Stimulated activated naive CD8-positive, alpha-beta T cell treated with anti-CD3 and anti-CD28 coated beads, Interleukin-15, Interleukin-2, amounts not matched to agents 100 U/mL and 50 U/mL, for 24 hours (primary cell): ENCODE measurements at regions not wholly inside any gene's neighbourhood (a gene's known extent, or its start where the extent isn't known, plus 50 kb on each side); places are given as distances from the start of the nearest gene placed in this dataset.
"Not testable (repeated sequence)": the region's sequence is repeated elsewhere in the genome, so short reads cannot be mapped to it uniquely, and the experiment has no call there.

Experiments
- ATAC-seq: fragments of 150-1000 bp; cut with Tn5 transposase; one replicate; pipeline ENCODE4 v1.10.0; 2021
- DNase-seq: peaks from one replicate; pipeline ENCODE4 v3.0.0; 2021

DNA sequence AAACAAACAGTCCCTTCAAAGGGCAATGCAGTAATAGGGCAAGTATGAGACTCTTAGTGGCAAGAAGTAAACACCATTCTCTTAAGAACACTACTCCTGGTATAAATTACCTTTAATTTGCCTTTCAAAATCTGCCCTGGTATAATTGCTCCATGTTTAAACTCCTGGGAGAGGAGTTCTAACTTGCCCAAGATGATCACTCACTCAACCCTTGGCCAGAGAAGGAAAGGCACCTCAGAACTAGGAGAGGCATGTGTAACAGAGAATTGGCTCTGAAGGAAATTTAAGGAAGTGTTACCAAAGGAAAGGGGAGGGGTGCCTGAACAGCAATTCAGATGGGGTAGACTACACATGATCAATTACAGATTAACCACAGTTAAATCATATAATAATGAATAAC, 1173.6 kb upstream of the SORCS1 start:
- ATAC-seq (no peak), DNase-seq (no peak)

GRCh38 chr10:108336836-108337235, 1172.3 kb upstream of the SORCS1 start:
- DNase-seq (no peak), ATAC-seq (no peak)

DNA sequence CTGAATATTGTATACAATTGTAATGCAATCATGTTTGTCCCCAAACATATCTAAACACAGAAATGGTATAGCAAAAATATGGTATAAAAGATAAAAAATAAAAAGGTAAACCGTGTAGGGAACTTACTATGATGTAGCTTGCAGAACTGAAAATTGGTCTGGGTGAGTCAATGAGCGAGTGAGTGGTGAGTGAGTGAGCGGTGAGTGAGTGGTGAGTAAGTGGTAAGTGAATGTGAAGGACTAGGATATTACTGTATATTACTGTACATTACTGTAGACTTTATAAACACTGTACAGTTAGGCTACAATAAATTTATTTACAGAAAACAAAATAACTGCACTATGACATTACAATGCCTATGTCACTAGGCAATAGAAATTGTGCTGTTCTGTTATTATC, 1163.2 kb upstream of the SORCS1 start:
- DNase-seq (no peak), ATAC-seq (no peak)

GRCh38 chr10:108323274-108323798, 1158.8 kb upstream of the SORCS1 start:
- ATAC-seq (no peak), DNase-seq (no peak)

DNA sequence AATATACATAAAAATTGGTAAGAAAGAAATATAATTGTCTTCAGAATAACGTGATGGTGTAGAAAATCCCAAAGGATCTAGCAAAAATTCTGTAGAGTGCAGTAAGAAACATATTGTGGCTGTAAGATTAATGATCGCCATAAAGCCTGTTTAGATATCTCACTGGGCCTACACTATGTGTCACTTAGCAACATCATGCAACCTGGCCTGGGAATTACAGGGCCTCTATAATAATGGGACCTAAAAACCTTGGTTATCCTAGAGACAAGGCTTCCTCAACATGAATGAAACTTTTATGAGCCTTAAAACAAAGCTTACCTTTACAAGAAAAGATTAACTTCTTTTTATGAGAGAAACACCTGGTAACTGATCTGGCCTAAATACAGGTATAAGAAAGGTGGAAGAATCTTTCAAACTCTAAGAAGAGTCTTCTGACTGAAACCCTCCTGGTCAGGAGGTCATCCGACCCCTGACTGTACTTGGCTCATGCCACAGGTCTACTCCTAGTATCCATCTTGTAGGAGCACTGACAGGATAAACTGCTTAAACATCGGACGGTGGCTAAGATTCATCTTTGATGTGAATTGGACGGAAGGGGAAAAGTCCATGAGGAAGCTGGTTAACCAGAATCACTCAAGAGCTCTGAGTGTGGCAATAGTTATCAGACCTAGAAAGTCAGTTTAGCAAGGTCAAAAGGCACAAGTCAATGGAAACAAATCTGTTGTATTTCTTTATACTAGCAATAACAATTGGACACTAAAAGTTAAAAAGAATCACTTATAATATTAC, 1155.1 kb upstream of the SORCS1 start:
- ATAC-seq (no peak), DNase-seq (no peak)

GRCh38 chr10:108315636-108316035, 1151.1 kb upstream of the SORCS1 start:
- ATAC-seq, DNase-seq: not testable (repeated sequence)

GRCh38 chr10:108307925-108308312, 1143.4 kb upstream of the SORCS1 start:
- ATAC-seq (no peak), DNase-seq (no peak)

GRCh38 chr10:108307250-108307924, 1142.9 kb upstream of the SORCS1 start:
- ATAC-seq = no peak

GRCh38 chr10:108303149-108303548, 1138.6 kb upstream of the SORCS1 start:
- no peak for DNase-seq
- ATAC-seq = no peak

More at GRCh38 chr10:108307250-108307924, 1142.9 kb upstream of the SORCS1 start:
- no peak for DNase-seq

DNA sequence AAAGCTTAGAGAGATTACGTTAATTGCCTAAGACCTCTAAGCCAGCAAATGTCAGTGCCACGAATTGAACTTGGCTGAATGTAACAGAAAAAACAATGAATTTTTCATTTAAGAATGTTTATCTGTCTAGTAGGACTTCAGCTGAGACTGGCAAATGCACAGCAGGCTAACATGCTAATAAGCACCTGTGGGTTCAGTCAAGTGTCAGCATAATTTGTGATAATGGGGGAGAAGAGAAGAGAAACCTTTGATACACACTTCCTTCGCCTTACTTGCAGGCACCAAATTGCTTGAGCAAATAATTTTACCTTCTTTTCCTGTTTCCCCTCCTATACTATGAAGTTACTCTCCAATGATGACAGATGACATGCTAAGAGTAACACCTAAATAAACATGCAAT, 1136.5 kb upstream of the SORCS1 start:
- DNase-seq (no peak), ATAC-seq (no peak)

GRCh38 chr10:108290823-108291222, 1126.3 kb upstream of the SORCS1 start:
- ATAC-seq (no peak), DNase-seq (no peak)

GRCh38 chr10:108275895-108276685, 1111.6 kb upstream of the SORCS1 start:
- ATAC-seq = no peak
- no peak for DNase-seq

- ATAC-seq (no peak), DNase-seq (no peak)
Measured at GRCh38 chr10:108260383-108260906, 1095.9 kb upstream of the SORCS1 start.

- ATAC-seq = no peak
- no peak for DNase-seq
Measured at GRCh38 chr10:108254089-108254488, 1089.6 kb upstream of the SORCS1 start.

DNA sequence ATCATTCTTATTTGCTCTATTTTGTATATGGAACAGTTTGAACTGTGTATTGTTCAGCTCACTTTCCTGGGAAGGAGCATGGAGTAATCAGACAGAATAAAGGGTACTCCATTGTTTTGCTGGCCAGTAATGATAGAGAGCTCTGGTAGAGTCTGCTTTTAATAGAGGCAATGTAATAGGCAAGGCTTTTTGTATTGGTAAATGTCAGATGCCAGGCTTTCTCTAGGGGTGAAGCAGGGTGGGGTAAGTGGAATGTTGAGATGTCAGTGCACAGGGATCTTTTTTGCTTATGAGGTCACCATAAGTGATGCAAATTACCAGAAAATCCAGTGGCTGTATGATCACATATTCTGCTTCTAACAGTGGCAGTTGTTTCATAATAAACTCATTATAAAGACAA, 1088.3 kb upstream of the SORCS1 start:
- DNase-seq (no peak), ATAC-seq (no peak)

- DNase-seq (no peak), ATAC-seq (no peak)
Measured at GRCh38 chr10:108250936-108251620, 1086.6 kb upstream of the SORCS1 start.

- no peak for ATAC-seq
- DNase-seq = no peak
Measured at GRCh38 chr10:108249940-108250339, 1085.4 kb upstream of the SORCS1 start.

DNA sequence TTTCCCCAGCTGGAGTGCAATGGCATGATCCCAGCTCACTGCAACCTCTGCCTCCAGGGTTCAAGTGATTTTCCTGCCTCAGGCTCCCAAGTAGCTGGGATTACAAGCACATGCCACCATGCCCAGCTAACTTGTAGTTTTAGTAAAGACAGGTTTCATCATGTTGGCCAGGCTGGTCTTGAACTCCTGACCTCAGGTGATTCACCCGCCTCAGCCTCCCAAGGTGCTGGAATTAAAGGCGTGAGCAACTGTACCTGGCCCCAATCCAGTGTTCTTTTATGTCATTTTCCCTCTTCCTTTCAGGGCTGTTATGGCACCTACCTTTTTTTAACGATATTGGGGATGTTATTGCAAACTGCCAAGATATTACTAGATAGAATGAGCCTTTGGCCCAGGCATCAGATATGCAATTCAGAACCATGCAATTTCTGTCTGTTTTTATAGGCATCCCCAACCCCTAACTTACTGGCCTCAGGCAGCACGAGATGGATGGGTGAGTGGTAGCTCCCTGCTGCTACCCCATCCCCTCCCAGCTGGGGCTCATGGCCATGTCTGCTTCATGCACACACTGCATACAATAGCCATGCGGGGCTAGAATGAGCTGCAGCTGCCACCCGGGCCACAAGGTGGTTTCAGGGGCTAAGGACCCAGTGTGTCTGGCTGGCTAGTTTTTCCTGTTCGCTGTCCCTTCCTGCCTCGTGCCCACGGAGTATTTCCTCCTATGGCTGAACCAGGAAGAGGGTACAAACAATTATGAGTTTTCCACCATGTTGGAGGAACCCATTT, 1080.1 kb upstream of the SORCS1 start:
- DNase-seq (no peak), ATAC-seq (no peak)

DNA sequence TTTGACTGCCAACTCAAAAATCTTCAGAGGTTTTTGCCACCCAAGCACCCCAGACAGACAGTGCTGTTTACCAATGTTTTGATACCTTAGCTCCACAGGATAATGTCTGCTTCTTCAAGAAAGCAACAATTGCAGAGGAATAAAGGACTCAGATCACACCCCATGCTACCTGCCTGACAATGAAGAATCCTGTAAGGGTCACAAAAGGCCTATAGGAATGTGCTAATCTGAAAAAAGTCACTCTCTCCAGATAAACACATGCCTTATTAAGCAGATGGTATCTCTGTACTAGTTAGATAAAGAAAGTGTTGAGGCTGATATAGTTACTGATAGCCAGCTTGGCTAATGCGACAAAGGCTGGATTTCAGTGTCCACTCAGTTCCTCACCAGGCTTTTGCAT, 1076.7 kb upstream of the SORCS1 start:
- no peak for ATAC-seq
- DNase-seq = no peak

- ATAC-seq (no peak), DNase-seq (no peak)
Measured at GRCh38 chr10:108238261-108238660, 1073.8 kb upstream of the SORCS1 start.
